HCT116 (cell line): ENCODE measurements at regions not wholly inside any gene's neighbourhood (a gene's known extent, or its start where the extent isn't known, plus 50 kb on each side); places are given as distances from the start of the nearest gene placed in this dataset.
"Not testable (repeated sequence)": the region's sequence is repeated elsewhere in the genome, so short reads cannot be mapped to it uniquely, and the experiment has no call there.

Source experiments
- ATAC-seq: fragments of 200-7000 bp; cut with Tn5 transposase; 2 replicates; pipeline ENCODE4 v1.9.1; 2020; ENCODE audit warnings: mild to moderate bottlenecking, moderate library complexity
- BruUV-seq: library from RNA; stranded (reverse); fragments of 400-500 nt; replicated peaks from 2 replicates; lab custom pipeline; 2021; lab: Mats Ljungman, UMichigan
- CTCF ChIA-PET: fragments of 300-600 bp; sonication (Branson Sonifier 250); formaldehyde crosslinking; loops from one replicate; lab custom pipeline; 2021; ENCODE audit warnings: antibody characterized with exemption; lab: Charles Lee
- POLR2A ChIA-PET: fragments of 300-600, 350-600 bp; sonication (Branson Sonifier 250); formaldehyde crosslinking; loops from one replicate; lab custom pipeline; 2021; ENCODE audit warnings: antibody characterized with exemption; lab: Charles Lee
- RAD21 ChIA-PET, 2 experiments: fragments of 300-600 bp; sonication (Branson Sonifier 250); formaldehyde crosslinking; loops; one replicate each; lab custom pipeline; 2023; ENCODE audit warnings: low total read pairs in 2 of 2; ENCODE audit not compliant: uncharacterized antibody in 2 of 2, unreplicated experiment in 2 of 2, low non-redundant PET in 1 of 2; lab: Charles Lee
- DNase-seq: peaks from one replicate; pipeline ENCODE4 v3.0.0-alpha.2; 2010; ENCODE audit warnings: low read depth, low spot score
- H2AFZ ChIP-seq: fragments of 200-600 bp; shearing (Covaris generic), sonication (generic); 2 replicates; pipeline ENCODE4 v1.6.1; 2017; ENCODE audit warnings: low read depth, mixed run types, mixed read lengths, antibody characterized with exemption, low read length; ENCODE audit not compliant: poor library complexity, severe bottlenecking
- H3K27ac ChIP-seq: 2 replicates; pipeline ENCODE4 v1.5.1; 2012; ENCODE audit warnings: low read depth, low read length
- H3K27me3 ChIP-seq: fragments of 200-600 bp; sonication (generic); 2 replicates; pipeline ENCODE4 v1.6.1; 2016; ENCODE audit warnings: mixed run types, low read length, mixed read lengths; ENCODE audit not compliant: insufficient read depth
- H3K36me3 ChIP-seq, 2 experiments: fragments of 200-500 bp in 1 of 2; fragments of 200-600 bp in 1 of 2; sonication (Bioruptor generic) in 1 of 2; sonication (generic) in 1 of 2; 2 replicates each; pipeline versions ENCODE4 v1.5.1 to v1.6.1; 2014 to 2016; ENCODE audit warnings: low read length in 2 of 2, inconsistent platforms in 1 of 2, mixed read lengths in 1 of 2, mixed run types in 1 of 2; ENCODE audit not compliant: insufficient read depth in 2 of 2, control insufficient read depth in 1 of 2
- H3K4me1 ChIP-seq, 2 experiments: fragments of 200-600 bp in 1 of 2; sonication (generic) in 1 of 2; 2 replicates each; pipeline versions ENCODE4 v1.5.1 to v1.6.1; 2012 to 2017; ENCODE audit warnings: low read length in 2 of 2, inconsistent platforms in 1 of 2, mild to moderate bottlenecking in 1 of 2, mixed read lengths in 1 of 2, mixed run types in 1 of 2, moderate library complexity in 1 of 2; ENCODE audit not compliant: insufficient read depth in 2 of 2, control insufficient read depth in 1 of 2
- H3K4me2 ChIP-seq: fragments of 200-600 bp; sonication (generic); 2 replicates; pipeline ENCODE4 v1.6.1; 2017; ENCODE audit warnings: mixed run types, low read length, mixed read lengths
- H3K4me3 ChIP-seq, 2 experiments: fragments of 200-600 bp in 1 of 2; sonication (generic) in 1 of 2; replicated peaks in 1 of 2; 2 replicates each; pipeline ENCODE4 v1.5.1; 2011 to 2016; ENCODE audit warnings: low read length in 2 of 2, control low read depth in 1 of 2, low read depth in 1 of 2, mild to moderate bottlenecking in 1 of 2, mixed read lengths in 1 of 2, mixed run types in 1 of 2
- H3K79me2 ChIP-seq: fragments of 200-600 bp; sonication (generic); 2 replicates; pipeline ENCODE4 v1.6.1; 2017; ENCODE audit warnings: mild to moderate bottlenecking, mixed run types, low read length, moderate library complexity, mixed read lengths; ENCODE audit not compliant: insufficient read depth
- H3K9ac ChIP-seq: fragments of 200-600 bp; sonication (generic); 2 replicates; pipeline ENCODE4 v1.6.1; 2016; ENCODE audit warnings: low read length, mixed read lengths
- H3K9me2 ChIP-seq: fragments of 200-600 bp; sonication (generic), shearing (Covaris generic); 2 replicates; pipeline ENCODE4 v1.6.1; 2017; ENCODE audit warnings: mixed run types, mild to moderate bottlenecking, moderate library complexity; ENCODE audit not compliant: insufficient read depth
- H3K9me3 ChIP-seq, 2 experiments: fragments of 200-500 bp in 1 of 2; fragments of 200-600 bp in 1 of 2; sonication (Bioruptor generic) in 1 of 2; sonication (generic) in 1 of 2; 2 replicates each; pipeline ENCODE4 v1.6.1; 2014 to 2017; ENCODE audit warnings: low read length in 2 of 2, mixed read lengths in 2 of 2, inconsistent platforms in 1 of 2, low read depth in 1 of 2, mild to moderate bottlenecking in 1 of 2, mixed run types in 1 of 2, moderate library complexity in 1 of 2; ENCODE audit not compliant: control insufficient read depth in 1 of 2, insufficient read depth in 1 of 2
- H4K20me1 ChIP-seq: fragments of 200-600 bp; sonication (generic), shearing (Covaris generic); 2 replicates; pipeline ENCODE4 v1.6.1; 2017; ENCODE audit warnings: mixed run types, mild to moderate bottlenecking, moderate library complexity; ENCODE audit not compliant: insufficient read depth
- CBX3 ChIP-seq: IDR thresholded peaks from 2 replicates; pipeline ENCODE4 v1.6.1; 2012; ENCODE audit warnings: low read depth
- EGR1 ChIP-seq: IDR thresholded peaks from 2 replicates; pipeline ENCODE4 v1.6.1; 2012; ENCODE audit warnings: low read depth
- EZH2phosphoT487 ChIP-seq: fragments of 200-600 bp; IDR thresholded peaks from 2 replicates; pipeline ENCODE4 v1.6.1; 2018; ENCODE audit warnings: antibody characterized with exemption, borderline replicate concordance
- JUND ChIP-seq: IDR thresholded peaks from 2 replicates; pipeline ENCODE4 v1.6.1; 2012
- POLR2AphosphoS5 ChIP-seq: IDR thresholded peaks from 2 replicates; pipeline ENCODE4 v1.6.1; 2011; ENCODE audit warnings: mild to moderate bottlenecking, low read depth, low read length, moderate library complexity
- SIN3A ChIP-seq: IDR thresholded peaks from 2 replicates; pipeline ENCODE4 v1.6.1; 2012; ENCODE audit warnings: low read depth
- SRF ChIP-seq: IDR thresholded peaks from 2 replicates; pipeline ENCODE4 v1.6.1; 2012; ENCODE audit warnings: low read depth
- YY1 ChIP-seq: IDR thresholded peaks from 2 replicates; pipeline ENCODE4 v1.6.1; 2011; ENCODE audit warnings: low read length, low read depth, moderate library complexity, mild to moderate bottlenecking; ENCODE audit not compliant: insufficient replicate concordance; ENCODE audit errors: extremely low read depth
- ZFX ChIP-seq: fragments of 450-650 bp; IDR thresholded peaks from 2 replicates; pipeline ENCODE4 v1.6.1; 2017
- ZNF274 ChIP-seq: fragments of 200-500 bp; sonication (Bioruptor generic); IDR thresholded peaks from 2 replicates; pipeline ENCODE4 v1.6.1; 2014; ENCODE audit warnings: mild to moderate bottlenecking, low read depth, low read length, inconsistent platforms
- intact Hi-C: fragments of 100-400 bp; cut with micrococcal nuclease; formaldehyde crosslinking; loops from 2 replicates; pipeline ENCODE4 v1.10.0; 2022
- TF ChIP-seq, protein P1 (sequence below): IDR thresholded peaks from 2 replicates; pipeline ENCODE4 v1.6.1; 2012
- TF ChIP-seq, protein P2 (sequence below): IDR thresholded peaks from 2 replicates; pipeline ENCODE4 v1.6.1; 2012; ENCODE audit warnings: low read depth
- TF ChIP-seq, protein P3 (sequence below): IDR thresholded peaks from 2 replicates; pipeline ENCODE4 v1.6.1; 2011; ENCODE audit warnings: mild to moderate bottlenecking, low read length, moderate library complexity; ENCODE audit not compliant: insufficient replicate concordance; ENCODE audit errors: extremely low read depth
- TF ChIP-seq, protein P4 (sequence below): IDR thresholded peaks from 2 replicates; pipeline ENCODE4 v1.6.1; 2012

DNA sequence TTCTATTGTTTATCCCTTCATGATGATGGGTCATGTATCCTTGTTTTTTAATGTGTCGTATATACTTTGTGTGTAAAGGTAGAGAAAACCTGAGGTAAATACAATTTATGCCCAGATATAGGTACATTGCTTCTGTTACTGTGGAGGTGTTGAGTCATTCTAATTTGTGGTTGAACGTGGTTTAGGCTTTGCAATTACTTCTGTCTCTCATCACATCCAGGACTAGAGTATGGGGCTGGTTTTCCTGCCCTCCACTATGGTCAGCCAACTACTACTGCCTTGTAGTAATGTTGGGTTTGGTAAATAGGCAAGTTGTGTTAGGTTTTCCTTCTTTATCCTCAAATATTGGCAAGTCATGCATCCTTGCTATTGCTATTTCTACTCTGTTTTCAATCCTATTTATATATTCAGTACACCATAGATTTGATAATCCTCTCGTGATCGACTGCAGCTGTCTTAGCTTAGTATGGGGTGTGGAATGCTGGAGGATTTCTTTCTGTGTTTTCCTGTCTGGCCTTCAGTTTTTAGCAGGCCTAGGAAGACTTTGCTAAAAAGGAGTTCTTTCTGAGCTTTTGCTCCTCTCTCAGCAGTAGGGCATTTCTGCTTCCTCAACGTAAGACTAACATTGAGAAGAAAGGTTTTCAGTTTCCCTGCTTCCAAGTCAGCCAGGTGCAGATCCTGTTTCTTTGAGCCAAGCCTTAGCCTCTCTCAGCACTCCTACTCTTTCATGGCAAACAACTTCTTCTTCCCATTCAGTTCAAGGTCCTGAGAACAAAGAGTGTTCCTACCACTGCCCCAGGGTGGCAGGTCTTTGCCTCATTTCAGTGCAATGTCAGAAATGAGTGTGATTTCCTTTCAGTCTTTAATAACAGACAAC is 844.4 kb upstream of the CDH18 start:
- POLR2A ChIA-PET: no interaction called here
- CTCF ChIA-PET: no interaction called here

DNA sequence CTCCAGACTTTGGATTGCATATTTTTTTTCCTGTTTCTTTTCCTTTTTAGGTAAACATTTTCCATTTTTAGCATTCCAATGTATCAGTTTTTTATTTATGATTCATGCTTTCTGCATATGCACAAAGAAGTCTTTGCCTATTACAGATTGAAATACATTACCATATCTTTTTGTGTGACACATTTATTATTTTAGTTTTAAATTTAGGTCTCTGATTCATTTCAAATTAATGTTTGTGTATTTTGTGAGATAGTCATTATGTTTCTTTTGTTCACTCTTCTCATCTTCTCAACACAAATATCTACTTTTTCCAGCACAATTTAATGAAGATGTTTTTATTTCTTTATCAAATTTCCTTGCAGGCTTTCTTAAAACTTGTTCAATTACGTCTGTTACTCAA is 838.0 kb upstream of the CDH18 start:
- RAD21 ChIA-PET, H4K20me1 ChIP-seq, H3K27ac ChIP-seq, intact Hi-C loops, H3K9me3 ChIP-seq, H3K36me3 ChIP-seq, H3K4me1 ChIP-seq, POLR2A ChIA-PET, H3K4me3 ChIP-seq, CTCF ChIA-PET, H3K4me2 ChIP-seq, ATAC-seq, BruUV-seq, H3K9me2 ChIP-seq, H3K9ac ChIP-seq, H3K79me2 ChIP-seq, H3K27me3 ChIP-seq, H2AFZ ChIP-seq, DNase-seq: not testable (repeated sequence)

More for the DNA sequence above, 844.4 kb upstream of the CDH18 start:
- Histone ChIP-seq H3K36me3 (no peaks in the 10 kb centered on the region), H3K4me3 (no peak overlapping the region), H3K9ac (no peak overlapping the region), H3K4me2 (no peak overlapping the region), H3K9me3 (peaks cover 0 to 4% of the 10 kb centered on the region in 2 experiments; a peak in 1 of 4 replicates), H4K20me1 (no peaks in the 10 kb centered on the region), H2AFZ (no peak overlapping the region), H3K79me2 (no peaks in the 10 kb centered on the region), H3K4me1 (no peaks in the 10 kb centered on the region), H3K27me3 (no peaks in the 10 kb centered on the region), H3K27ac (no peak overlapping the region), H3K9me2 (no peaks in the 10 kb centered on the region)
- BruUV-seq: no TSS peak
- RAD21 ChIA-PET: no interaction called here
- ATAC-seq: no peak
- no peak for TF ChIP-seq CBX3
- TF ChIP-seq, protein P1, sequence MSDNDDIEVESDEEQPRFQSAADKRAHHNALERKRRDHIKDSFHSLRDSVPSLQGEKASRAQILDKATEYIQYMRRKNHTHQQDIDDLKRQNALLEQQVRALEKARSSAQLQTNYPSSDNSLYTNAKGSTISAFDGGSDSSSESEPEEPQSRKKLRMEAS: no peak
- TF ChIP-seq, protein P2, sequence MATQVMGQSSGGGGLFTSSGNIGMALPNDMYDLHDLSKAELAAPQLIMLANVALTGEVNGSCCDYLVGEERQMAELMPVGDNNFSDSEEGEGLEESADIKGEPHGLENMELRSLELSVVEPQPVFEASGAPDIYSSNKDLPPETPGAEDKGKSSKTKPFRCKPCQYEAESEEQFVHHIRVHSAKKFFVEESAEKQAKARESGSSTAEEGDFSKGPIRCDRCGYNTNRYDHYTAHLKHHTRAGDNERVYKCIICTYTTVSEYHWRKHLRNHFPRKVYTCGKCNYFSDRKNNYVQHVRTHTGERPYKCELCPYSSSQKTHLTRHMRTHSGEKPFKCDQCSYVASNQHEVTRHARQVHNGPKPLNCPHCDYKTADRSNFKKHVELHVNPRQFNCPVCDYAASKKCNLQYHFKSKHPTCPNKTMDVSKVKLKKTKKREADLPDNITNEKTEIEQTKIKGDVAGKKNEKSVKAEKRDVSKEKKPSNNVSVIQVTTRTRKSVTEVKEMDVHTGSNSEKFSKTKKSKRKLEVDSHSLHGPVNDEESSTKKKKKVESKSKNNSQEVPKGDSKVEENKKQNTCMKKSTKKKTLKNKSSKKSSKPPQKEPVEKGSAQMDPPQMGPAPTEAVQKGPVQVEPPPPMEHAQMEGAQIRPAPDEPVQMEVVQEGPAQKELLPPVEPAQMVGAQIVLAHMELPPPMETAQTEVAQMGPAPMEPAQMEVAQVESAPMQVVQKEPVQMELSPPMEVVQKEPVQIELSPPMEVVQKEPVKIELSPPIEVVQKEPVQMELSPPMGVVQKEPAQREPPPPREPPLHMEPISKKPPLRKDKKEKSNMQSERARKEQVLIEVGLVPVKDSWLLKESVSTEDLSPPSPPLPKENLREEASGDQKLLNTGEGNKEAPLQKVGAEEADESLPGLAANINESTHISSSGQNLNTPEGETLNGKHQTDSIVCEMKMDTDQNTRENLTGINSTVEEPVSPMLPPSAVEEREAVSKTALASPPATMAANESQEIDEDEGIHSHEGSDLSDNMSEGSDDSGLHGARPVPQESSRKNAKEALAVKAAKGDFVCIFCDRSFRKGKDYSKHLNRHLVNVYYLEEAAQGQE: no peak
- no peak for TF ChIP-seq EGR1
- TF ChIP-seq YY1: no peak
- no peak for TF ChIP-seq ZNF274
- no peak for TF ChIP-seq ZFX
- TF ChIP-seq POLR2AphosphoS5: no peak
- no peak for TF ChIP-seq SIN3A
- no peak for TF ChIP-seq JUND
- TF ChIP-seq EZH2phosphoT487: no peak
- TF ChIP-seq, protein P3, sequence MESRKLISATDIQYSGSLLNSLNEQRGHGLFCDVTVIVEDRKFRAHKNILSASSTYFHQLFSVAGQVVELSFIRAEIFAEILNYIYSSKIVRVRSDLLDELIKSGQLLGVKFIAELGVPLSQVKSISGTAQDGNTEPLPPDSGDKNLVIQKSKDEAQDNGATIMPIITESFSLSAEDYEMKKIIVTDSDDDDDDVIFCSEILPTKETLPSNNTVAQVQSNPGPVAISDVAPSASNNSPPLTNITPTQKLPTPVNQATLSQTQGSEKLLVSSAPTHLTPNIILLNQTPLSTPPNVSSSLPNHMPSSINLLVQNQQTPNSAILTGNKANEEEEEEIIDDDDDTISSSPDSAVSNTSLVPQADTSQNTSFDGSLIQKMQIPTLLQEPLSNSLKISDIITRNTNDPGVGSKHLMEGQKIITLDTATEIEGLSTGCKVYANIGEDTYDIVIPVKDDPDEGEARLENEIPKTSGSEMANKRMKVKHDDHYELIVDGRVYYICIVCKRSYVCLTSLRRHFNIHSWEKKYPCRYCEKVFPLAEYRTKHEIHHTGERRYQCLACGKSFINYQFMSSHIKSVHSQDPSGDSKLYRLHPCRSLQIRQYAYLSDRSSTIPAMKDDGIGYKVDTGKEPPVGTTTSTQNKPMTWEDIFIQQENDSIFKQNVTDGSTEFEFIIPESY: no peak
- TF ChIP-seq, protein P4, sequence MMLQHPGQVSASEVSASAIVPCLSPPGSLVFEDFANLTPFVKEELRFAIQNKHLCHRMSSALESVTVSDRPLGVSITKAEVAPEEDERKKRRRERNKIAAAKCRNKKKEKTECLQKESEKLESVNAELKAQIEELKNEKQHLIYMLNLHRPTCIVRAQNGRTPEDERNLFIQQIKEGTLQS: no peak
- no peak for TF ChIP-seq SRF
- intact Hi-C loops: no loop called here
- DNase-seq: no peak
